ENCODE measurements at regions not wholly inside any gene's neighbourhood (a gene's known extent, or its start where the extent isn't known, plus 50 kb on each side); places are given as distances from the start of the nearest gene placed in this dataset.
"Not testable (repeated sequence)": the region's sequence is repeated elsewhere in the genome, so short reads cannot be mapped to it uniquely, and the experiment has no call there.

GRCh38 chr7:86989407-86989806 is 70.0 kb downstream of the ELAPOR2 start:
- Histone ChIP-seq H3K4me3 (no peak overlapping the region), H3K9me3 (ENCODE audit: low read depth) (peaks cover 17% of the 10 kb centered on the region), H3K36me3 (peaks cover 5% of the 10 kb centered on the region), H3K4me2 (no peak overlapping the region), H3K27me3 (no peaks in the 10 kb centered on the region), H3K4me1 (peaks cover 5% of the 10 kb centered on the region), H3F3A (ENCODE audit: low read depth) (no peaks in the 10 kb centered on the region), H4K20me1 (ENCODE audit: low read depth) (peaks cover 28% of the 10 kb centered on the region), H2AFZ (replicated peaks) (no peak overlapping the region), H3K79me2 (ENCODE audit: low read depth) (peaks cover 95% of the 10 kb centered on the region), H3K9ac (no peak overlapping the region), H3K27ac (no peak overlapping the region)
- H3K4me3 Mint-ChIP-seq = no peak overlapping the region
- peaks cover 6% of the 10 kb centered on the region for H3K27me3 Mint-ChIP-seq (ENCODE audit: insufficient read depth, low read depth)
- TF ChIP-seq EZH2 (IDR thresholded peaks at IDR 0.05) = no peak
- no peak for TF ChIP-seq CTCF (IDR thresholded peaks at IDR 0.05)
- TF ChIP-seq EZH2phosphoT487 (IDR thresholded peaks at IDR 0.05) = no peak
- peaks cover 39% of the 10 kb centered on the region for H3K9me3 Mint-ChIP-seq
- no peak overlapping the region for H3K27ac Mint-ChIP-seq
- H3K36me3 Mint-ChIP-seq = peaks cover 27% of the 10 kb centered on the region
- no peaks in the 10 kb centered on the region for H3K4me1 Mint-ChIP-seq
- no peak for DNase-seq (ENCODE audit: low spot score)

- not testable (repeated sequence) for DNase-seq (ENCODE audit: low spot score); H3K4me3 Mint-ChIP-seq; H3F3A ChIP-seq (ENCODE audit: low read depth); H3K4me2 ChIP-seq; H3K27ac ChIP-seq; H3K4me1 Mint-ChIP-seq; H3K27me3 Mint-ChIP-seq (ENCODE audit: insufficient read depth, low read depth); H2AFZ ChIP-seq (replicated peaks); H3K9ac ChIP-seq; H3K4me1 ChIP-seq; H3K36me3 ChIP-seq; H3K4me3 ChIP-seq; H3K27me3 ChIP-seq; H3K27ac Mint-ChIP-seq
- H4K20me1 ChIP-seq (ENCODE audit: low read depth) = peaks cover 19% of the 10 kb centered on the region
- H3K79me2 ChIP-seq (ENCODE audit: low read depth) = peaks cover 95% of the 10 kb centered on the region
- peaks cover 51% of the 10 kb centered on the region for H3K9me3 Mint-ChIP-seq
- H3K36me3 Mint-ChIP-seq = peaks cover 36% of the 10 kb centered on the region
- H3K9me3 ChIP-seq (ENCODE audit: low read depth) = peaks cover 21% of the 10 kb centered on the region
These were observed 71.6 kb downstream of the ELAPOR2 start for GRCh38 chr7:86987834-86988233.

GRCh38 chr7:86987358-86987757 is 72.1 kb downstream of the ELAPOR2 start:
- Mint-ChIP-seq H3K36me3 (peaks cover 32% of the 10 kb centered on the region), H3K9me3 (peaks cover 49% of the 10 kb centered on the region)
- H3F3A ChIP-seq (ENCODE audit: low read depth); H3K4me2 ChIP-seq; H3K4me1 ChIP-seq; H3K4me3 ChIP-seq; H3K4me3 Mint-ChIP-seq; H3K4me1 Mint-ChIP-seq; H2AFZ ChIP-seq (replicated peaks); H3K36me3 ChIP-seq; DNase-seq (ENCODE audit: low spot score); H3K27ac ChIP-seq; H3K27me3 Mint-ChIP-seq (ENCODE audit: insufficient read depth, low read depth); H3K27ac Mint-ChIP-seq; H3K27me3 ChIP-seq; H3K9ac ChIP-seq: not testable (repeated sequence)
- H4K20me1 ChIP-seq (ENCODE audit: low read depth) = peaks cover 14% of the 10 kb centered on the region
- peaks cover 95% of the 10 kb centered on the region for H3K79me2 ChIP-seq (ENCODE audit: low read depth)
- peaks cover 21% of the 10 kb centered on the region for H3K9me3 ChIP-seq (ENCODE audit: low read depth)

DNA sequence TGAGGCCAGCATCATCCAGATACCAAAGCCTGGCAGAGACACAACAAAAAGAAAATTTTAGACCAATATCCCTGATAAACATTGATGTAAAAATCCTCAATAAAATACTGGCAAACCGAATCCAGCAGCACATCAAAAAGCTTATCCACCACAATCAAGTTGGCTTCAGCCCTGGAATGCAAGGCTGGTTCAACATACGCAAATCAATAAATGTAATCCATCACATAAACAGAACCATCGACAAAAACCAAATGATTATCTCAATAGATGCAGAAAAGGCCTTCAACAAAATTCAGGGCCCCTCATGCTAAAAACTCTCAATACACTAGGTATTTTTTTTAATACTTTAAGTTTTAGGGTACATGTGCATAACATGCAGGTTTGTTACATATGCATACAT is 74.1 kb downstream of the ELAPOR2 start:
- not testable (repeated sequence) for H3K4me2 ChIP-seq; DNase-seq (ENCODE audit: low spot score); H4K20me1 ChIP-seq (ENCODE audit: low read depth); H3K4me3 ChIP-seq; H3K27ac ChIP-seq; H3K27ac Mint-ChIP-seq; H3K36me3 ChIP-seq; H3K4me1 ChIP-seq; H3K4me3 Mint-ChIP-seq; H3F3A ChIP-seq (ENCODE audit: low read depth); H3K27me3 ChIP-seq; H3K4me1 Mint-ChIP-seq; H3K9ac ChIP-seq; H3K27me3 Mint-ChIP-seq (ENCODE audit: insufficient read depth, low read depth); H2AFZ ChIP-seq (replicated peaks)
- Histone ChIP-seq H3K9me3 (ENCODE audit: low read depth) (peaks cover 21% of the 10 kb centered on the region), H3K79me2 (ENCODE audit: low read depth) (peaks cover 95% of the 10 kb centered on the region)
- Mint-ChIP-seq H3K36me3 (peaks cover 33% of the 10 kb centered on the region), H3K9me3 (peaks cover 53% of the 10 kb centered on the region)

DNA sequence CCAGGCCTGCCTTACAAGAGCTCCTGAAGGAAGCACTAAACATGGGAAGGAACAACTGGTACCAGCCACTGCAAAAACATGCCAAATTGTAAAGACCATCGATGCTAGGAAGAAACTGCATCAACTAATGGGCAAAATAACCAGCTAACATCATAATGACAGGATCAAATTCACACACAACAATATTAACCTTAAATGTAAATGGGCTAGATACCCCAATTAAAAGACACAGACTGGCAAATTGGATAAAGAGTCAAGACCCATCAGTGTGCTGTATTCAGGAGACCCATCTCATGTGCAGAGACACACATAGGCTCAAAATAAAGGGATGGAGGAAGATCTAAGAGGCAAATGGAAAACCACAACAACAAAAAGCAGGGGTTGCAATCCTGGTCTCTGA is 75.8 kb downstream of the ELAPOR2 start:
- not testable (repeated sequence) for H2AFZ ChIP-seq (replicated peaks); H3F3A ChIP-seq (ENCODE audit: low read depth); H3K27me3 ChIP-seq; H3K4me1 Mint-ChIP-seq; H3K27ac Mint-ChIP-seq; H3K9ac ChIP-seq; H3K4me2 ChIP-seq; H3K4me3 ChIP-seq; H3K4me3 Mint-ChIP-seq; H3K36me3 ChIP-seq; DNase-seq (ENCODE audit: low spot score); H4K20me1 ChIP-seq (ENCODE audit: low read depth); H3K27me3 Mint-ChIP-seq (ENCODE audit: insufficient read depth, low read depth); H3K4me1 ChIP-seq; H3K27ac ChIP-seq
- peaks cover 21% of the 10 kb centered on the region for H3K9me3 ChIP-seq (ENCODE audit: low read depth)
- peaks cover 95% of the 10 kb centered on the region for H3K79me2 ChIP-seq (ENCODE audit: low read depth)
- peaks cover 51% of the 10 kb centered on the region for H3K9me3 Mint-ChIP-seq
- H3K36me3 Mint-ChIP-seq = peaks cover 34% of the 10 kb centered on the region

GRCh38 chr7:86981937-86982336 is 77.5 kb downstream of the ELAPOR2 start:
- H3K27ac ChIP-seq; H3K4me3 ChIP-seq; H3K4me1 Mint-ChIP-seq; H3K27me3 ChIP-seq; H3K4me2 ChIP-seq; H3K36me3 ChIP-seq; H3K27me3 Mint-ChIP-seq (ENCODE audit: insufficient read depth, low read depth); H3K4me1 ChIP-seq; H3K27ac Mint-ChIP-seq; H3F3A ChIP-seq (ENCODE audit: low read depth); H2AFZ ChIP-seq (replicated peaks); H3K4me3 Mint-ChIP-seq; H3K9ac ChIP-seq; DNase-seq (ENCODE audit: low spot score): not testable (repeated sequence)
- peaks cover 95% of the 10 kb centered on the region for H3K79me2 ChIP-seq (ENCODE audit: low read depth)
- Mint-ChIP-seq H3K9me3 (peaks cover 40% of the 10 kb centered on the region), H3K36me3 (peaks cover 31% of the 10 kb centered on the region)
- H3K9me3 ChIP-seq (ENCODE audit: low read depth) = peaks cover 16% of the 10 kb centered on the region
- peaks cover 11% of the 10 kb centered on the region for H4K20me1 ChIP-seq (ENCODE audit: low read depth)
